NCI-H187 treated with DMSO at 0.1 percent for 48 hours (cell line): ENCODE measurements at regions not wholly inside any gene's neighbourhood (a gene's known extent, or its start where the extent isn't known, plus 50 kb on each side); places are given as distances from the start of the nearest gene placed in this dataset.

ENCODE experiments used
- DNase-seq: peaks from one replicate; lab custom pipeline; 2025; lab: John Stamatoyannopoulos, UW

- DNase-seq: no peak
These were observed 315.2 kb upstream of the SHH start for GRCh38 chr7:156127166-156128134.

- no peak for DNase-seq
These were observed 313.8 kb upstream of the SHH start for GRCh38 chr7:156125841-156126730.

DNA sequence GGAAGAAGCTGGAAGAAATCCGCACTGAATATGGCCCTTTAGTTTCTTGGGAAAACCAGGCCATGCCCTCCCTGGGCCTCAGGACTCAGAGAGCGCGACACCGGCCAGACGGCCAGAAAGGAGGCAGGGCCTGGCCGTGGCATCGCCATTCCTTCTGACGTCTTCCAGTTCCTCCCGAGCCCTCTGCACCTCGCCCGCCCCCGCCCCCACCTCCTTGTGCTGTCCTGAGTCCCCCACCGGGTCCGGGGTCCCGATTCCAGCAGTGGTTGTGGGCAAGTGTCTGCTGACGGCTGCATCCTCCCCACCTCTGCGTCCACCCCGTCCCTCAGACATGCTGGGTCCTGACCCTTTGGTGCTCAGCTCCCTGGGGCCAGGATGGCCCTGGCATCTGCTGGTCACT lies 312.1 kb upstream of the SHH start:
- no peak for DNase-seq

GRCh38 chr7:156123362-156123761 lies 311.1 kb upstream of the SHH start:
- no peak for DNase-seq

- DNase-seq: no peak
These were observed 310.6 kb upstream of the SHH start for GRCh38 chr7:156122752-156123354.

GRCh38 chr7:156121956-156122355 lies 309.7 kb upstream of the SHH start:
- no peak for DNase-seq

GRCh38 chr7:156121434-156121833 lies 309.2 kb upstream of the SHH start:
- DNase-seq: no peak

GRCh38 chr7:156120552-156120951 lies 308.3 kb upstream of the SHH start:
- no peak for DNase-seq

GRCh38 chr7:156119771-156120170 lies 307.5 kb upstream of the SHH start:
- DNase-seq: no peak

DNA sequence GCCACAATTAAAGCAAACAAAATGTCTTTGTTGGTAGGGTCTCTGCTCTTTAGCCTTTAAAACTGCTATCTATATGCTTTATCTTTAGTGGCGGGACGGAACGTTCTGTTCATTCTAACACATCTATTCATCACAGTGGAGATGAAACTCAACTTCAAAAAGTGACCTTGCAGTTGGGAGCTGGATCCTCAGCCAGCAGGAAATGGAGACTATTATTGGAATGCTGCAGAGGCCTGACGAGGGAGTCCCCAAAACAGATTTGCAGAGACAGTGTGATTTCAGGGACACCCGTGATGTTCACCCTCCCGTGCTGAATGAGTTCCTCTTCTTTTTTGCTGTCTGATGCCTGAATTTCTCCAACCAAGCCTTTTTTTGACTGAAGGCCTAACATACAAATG lies 306.0 kb upstream of the SHH start:
- DNase-seq: no peak

DNA sequence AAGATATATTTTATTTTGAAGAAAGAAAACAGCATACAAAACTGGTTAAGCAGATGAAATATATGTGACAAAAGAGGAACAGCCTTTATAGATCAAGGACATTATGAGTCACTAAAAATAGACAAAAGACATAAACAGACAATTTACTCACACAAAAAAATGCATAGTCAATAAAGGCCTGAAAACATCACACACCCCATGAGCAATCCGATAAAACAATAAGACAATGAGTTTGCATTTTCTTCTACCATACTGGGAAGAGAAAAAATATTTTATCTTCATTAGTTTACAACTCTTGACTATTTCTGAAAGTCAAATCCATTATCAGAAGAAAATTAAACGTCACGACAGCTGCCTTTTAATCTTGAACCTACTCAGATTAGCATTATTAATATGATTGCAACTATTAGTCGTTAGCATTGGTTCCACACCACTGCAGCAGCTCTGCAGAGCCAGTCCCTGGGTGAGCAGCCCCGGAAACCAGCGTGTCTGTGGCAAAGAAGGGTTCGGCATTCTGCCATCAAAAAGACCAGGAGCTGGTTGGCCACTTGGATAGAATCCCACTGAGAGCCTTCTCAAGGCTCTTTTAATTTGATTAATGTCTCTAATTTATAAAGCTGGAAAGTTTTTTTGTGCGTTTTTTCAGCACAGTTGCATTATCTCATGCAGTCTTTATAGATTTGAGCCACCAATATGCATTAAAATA lies 305.4 kb upstream of the SHH start:
- no peak for DNase-seq

GRCh38 chr7:156116514-156117215 lies 304.4 kb upstream of the SHH start:
- no peak for DNase-seq

DNA sequence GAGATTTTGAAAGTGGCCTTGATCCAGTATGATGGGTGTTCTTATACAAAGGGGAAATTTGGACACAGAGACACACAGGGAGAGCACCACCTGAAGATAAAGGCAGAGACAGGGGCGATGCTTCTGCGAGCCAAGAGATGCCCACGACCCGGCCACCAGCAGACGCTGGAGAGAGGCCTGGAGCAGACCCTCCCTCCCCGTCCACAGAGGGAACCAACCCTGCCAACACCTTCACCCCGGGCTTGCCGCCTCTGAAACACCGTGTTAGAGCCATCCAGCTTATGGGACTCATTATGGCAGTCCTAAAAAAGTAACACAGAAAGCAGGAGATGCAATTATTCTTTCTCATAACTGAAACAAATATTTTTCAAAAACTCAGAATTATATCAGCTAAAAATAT lies 303.3 kb upstream of the SHH start:
- DNase-seq: no peak

DNA sequence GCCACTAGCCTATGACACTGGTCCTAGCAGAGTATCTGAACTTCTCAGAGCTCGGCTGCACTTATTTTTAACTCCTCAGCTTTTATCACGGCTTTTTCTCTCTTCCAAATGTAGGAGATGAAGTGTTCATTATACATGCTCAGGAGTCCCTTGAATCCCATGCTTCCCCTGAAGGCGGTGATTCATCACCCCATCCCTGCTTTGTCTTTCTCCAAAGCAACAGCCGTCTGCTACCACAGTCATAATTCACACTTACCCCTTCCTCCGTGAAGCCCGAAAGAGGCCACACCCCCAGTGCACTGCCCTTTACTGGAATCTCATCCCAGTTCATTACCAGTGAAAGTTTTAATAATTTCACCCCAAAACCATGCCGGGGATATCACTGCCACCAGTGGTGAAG lies 301.5 kb upstream of the SHH start:
- DNase-seq: no peak

DNA sequence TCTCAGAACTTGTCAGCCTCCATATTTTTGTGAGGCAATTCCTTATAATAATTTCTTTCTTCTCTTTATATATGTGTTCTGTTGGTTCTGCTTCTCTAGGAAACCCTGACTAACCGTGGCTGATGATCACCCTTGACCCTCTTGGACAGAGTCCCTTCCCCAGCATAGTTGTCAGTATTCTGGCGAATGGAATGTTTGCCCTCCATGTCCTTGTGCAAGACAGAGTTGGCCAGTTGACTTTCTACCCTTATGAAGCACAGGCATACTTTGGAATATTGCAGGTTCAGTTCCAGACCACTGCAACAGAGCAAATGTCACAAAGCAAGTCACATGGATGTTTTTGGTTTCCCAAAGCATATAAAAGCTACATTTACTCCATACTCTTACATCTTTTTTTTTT lies 297.7 kb upstream of the SHH start:
- no peak for DNase-seq

GRCh38 chr7:156109076-156109475 lies 296.8 kb upstream of the SHH start:
- DNase-seq: no peak

GRCh38 chr7:156107957-156108356 lies 295.7 kb upstream of the SHH start:
- no peak for DNase-seq

GRCh38 chr7:156106107-156106426 lies 293.8 kb upstream of the SHH start:
- DNase-seq: no peak

- DNase-seq: no peak
These were observed 293.3 kb upstream of the SHH start for GRCh38 chr7:156105337-156106106.

DNA sequence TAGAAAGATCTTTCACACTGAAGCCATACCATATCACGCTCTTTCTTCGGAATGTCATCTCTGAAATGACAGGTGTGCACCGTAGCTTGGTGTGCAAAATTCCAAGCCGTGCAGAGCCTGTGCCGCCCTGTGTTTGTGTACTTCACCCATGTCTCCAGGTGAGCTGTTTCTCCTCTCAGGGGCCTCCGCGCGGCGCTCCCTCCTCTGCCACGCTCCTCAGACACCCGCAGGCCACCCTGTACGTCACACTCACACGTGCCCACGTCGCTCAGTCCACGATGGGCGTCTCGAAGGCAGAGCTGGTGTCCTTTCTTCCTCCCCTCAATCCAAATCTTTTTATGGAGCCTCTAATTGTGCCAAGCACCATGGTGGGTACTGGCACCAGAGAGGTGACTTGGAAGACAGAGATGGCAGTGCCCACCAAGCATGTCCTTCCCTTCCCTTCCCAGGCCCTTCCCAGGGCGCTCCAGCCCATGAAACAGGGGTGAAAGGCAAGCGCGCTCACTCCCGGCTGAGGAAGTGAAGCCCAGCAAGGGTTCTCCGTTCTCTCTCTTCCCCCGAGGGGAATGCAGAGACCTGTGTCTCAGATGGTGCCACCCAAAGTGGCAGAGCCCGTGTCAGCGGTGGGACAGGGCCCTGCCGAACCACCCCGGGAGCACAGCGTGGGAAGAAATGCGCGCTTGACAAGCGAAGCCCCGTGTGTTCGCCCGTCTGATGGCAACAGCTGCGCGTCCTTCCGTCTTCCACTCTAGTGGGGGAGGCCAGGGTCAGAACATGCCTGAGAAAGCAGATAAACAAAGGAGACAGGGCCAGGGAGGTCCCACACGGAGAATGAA lies 292.5 kb upstream of the SHH start:
- DNase-seq: no peak
